Hematopoietic multipotent progenitor cell treated with erythropoietin and hydrocortisone succinate and interleukin-3 and kit ligand, for 15 days (in vitro differentiated cells): ENCODE measurements at regions not wholly inside any gene's neighbourhood (a gene's known extent, or its start where the extent isn't known, plus 50 kb on each side); places are given as distances from the start of the nearest gene placed in this dataset.

Source experiments
- DNase-seq: peaks from one replicate; pipeline ENCODE4 v3.0.0-alpha.2; 2015; ENCODE audit warnings: low spot score

DNA sequence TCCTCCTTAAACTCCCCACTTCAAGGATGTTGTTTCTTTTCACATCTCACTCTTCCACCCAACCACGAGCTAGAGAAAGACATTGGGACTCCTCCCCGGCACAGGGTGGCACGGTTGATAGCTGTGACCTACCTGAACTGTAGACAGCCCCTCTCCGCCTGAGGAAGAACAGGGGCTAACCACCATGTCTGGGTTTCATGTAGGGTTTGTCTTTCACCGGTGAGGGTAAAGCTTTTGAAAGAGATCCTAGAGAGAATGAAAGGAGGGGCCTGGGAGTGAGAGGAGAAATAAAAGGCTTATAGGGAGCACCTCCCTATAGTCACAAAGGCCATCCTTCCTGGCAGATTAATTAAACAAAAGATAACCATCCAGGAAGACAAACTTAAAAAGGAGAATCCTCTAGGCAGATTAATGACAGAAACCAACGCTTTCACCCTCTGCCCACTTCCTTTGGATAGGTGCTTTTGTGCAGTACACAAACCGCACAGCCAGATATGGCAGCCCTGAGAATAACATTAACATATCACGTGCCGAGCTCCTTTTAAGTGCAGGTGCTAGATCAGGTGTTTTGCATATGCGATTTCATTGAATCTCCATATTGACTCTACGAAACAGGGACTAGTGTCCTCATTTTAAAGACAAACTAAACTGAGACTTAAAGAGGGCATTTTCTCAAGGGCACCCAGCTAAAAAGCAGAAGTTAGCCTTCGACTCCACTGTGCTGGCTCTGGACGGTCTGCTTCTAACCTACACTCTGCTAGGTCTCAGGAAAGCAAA, 178.1 kb upstream of the RUNX1 start:
- no peak for DNase-seq

DNA sequence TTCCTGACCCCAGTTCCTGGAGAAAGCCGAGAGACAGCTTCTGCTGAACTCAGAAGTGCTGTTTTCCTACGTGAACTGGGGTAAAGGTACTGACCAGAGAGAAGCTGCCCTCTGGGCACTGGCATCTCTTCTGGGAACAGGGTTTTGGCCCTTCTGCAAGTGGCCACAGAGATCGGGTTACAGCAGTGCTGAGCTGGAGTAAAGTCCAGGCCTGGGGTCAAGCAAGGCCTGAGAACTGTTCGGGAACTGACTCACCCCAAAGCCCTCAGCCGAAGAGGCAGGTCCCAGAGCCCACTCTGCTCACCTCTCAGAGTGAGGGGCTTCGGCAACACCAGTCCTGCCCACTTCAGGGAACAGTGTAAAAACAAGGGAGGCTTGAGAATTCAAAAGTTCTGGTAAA, 177.2 kb upstream of the RUNX1 start:
- no peak for DNase-seq

DNA sequence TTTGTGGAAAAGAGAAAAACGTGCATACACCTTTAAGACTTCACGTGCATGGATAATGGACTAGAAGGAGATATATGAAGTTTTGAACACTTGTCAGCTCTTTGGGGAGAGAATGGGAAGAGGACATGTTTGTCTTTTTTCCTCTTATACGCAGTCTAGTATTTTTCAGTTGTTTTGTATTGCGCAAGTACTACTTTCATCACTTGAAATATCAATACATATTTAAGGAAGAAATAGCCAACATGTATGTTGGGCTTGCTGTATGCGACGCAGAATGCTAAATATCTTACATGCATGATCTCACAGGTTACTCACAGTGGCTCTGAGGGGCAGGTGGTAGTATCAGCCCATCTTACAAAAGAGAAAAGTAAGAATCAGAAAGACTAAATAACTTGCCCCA, 176.5 kb upstream of the RUNX1 start:
- no peak for DNase-seq

DNA sequence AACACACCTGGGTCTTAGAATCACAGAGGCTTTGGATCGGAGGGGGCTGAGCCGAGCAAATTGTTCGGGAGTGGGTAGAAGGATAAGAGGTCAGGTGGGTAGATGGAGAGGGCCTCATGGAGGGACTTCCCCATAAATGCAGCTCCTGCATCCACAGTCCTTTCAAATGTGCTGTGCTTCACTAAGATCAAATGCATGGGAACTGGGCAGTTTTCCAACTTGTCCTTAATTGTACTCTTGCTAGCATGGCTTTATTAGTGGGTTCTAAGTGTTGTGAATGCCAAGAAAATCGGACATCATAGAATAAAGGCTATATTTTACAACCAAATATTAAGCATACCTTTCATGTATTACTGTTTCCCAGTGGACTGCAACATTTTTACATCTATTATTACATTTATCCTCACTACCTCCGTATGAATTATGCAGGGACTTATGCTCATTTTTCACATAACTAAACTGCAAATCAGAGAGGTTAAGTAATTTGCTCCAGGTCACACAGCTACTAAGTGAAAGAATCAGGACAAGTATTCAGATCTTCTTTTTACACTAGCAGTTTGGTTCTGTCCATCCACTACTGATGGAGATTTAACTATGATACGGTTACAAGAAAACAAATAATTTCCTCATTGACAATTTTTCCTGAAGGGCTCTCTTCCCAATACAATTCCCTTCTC, 174.5 kb upstream of the RUNX1 start:
- no peak for DNase-seq

DNA sequence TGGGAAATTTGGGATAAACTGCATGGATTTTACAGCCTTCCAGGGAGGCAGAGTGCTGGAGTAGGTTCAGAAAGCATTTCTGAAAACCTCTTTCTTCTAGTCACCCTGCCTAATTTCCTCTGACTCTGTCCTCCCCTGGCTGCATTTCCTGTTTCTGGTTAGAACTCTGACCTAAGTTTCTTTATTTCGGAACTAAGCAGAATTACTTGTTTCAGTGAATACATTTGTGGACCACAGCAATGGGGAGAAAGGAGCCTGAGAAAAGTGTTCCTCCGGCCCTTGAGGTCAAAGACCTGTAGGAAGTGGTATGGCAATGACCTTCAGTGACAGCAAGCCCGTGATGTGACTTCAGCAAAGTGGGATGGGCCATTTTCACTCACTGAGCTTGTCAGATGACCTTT, 173.4 kb upstream of the RUNX1 start:
- DNase-seq: no peak

DNA sequence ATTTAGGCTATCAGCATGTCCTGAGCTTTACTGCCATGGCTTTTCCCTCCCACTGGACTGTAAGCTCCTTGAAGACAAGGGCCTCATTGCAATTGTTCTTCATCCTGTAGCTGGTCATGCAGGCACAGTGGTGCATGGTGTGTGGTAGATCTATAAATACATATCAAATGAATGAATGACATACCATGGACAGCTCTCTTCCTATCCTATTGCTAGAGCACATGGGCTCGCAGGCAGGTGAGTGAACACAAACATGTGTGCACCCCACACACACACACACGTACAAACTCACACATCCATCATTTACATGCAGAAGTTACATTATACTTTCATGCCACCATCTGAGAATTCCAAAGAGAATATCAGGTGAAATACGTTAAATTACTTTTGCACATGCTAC, 172.9 kb upstream of the RUNX1 start:
- DNase-seq: no peak

DNA sequence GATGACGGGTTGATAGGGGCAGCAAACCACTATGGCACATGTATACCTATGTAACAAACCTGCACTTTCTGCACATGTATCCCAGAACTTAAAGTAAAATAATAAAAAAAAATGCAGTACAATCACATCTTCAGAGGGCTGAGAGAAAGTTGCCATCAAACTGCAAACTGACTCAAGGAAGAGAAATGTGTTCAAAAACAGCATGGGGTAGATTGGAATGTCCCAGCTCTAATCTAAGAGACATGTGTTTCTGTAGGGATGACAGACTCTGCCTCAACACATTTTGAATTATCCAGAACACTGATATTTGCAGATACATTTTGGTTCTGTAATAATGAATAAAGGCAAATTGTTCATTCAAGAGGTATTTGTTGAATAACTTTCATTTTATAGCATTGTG, 171.2 kb upstream of the RUNX1 start:
- no peak for DNase-seq

DNA sequence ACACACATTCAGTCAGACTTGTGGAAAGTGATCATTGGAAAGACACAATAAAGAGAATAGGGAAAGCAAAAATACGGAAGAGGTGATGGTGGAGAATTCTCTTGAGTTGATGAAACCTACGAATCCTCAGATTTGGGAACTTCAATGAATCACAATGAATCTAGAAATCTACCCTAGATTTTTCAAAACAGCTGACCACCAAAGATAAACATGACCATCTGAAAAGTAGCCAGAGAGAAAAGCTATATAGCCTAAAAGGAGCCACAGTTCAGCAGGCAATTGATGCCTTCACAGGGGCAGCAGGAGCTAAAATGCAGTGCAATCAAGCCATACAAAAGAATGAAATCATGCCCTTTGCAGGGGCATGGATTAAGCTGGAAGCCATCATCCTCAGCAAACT, 170.6 kb upstream of the RUNX1 start:
- no peak for DNase-seq

DNA sequence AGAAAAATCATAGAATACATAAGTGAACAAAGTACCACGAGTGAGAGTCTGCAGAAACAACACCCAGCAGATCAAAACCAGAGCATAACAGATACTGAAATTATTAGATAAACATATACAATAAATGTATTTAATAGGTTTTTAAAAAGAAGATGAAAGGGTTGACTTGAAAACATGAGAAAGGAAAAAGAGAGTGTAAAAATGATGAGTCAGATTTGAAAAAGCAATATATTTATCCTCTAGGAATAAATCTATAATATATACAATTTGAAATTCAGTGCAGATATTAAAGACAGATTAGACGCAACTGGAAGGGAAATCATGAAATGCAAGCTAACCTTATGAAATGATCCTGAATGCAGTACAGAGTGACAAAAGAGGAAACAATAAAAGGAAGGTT, 170.2 kb upstream of the RUNX1 start:
- DNase-seq: no peak

DNA sequence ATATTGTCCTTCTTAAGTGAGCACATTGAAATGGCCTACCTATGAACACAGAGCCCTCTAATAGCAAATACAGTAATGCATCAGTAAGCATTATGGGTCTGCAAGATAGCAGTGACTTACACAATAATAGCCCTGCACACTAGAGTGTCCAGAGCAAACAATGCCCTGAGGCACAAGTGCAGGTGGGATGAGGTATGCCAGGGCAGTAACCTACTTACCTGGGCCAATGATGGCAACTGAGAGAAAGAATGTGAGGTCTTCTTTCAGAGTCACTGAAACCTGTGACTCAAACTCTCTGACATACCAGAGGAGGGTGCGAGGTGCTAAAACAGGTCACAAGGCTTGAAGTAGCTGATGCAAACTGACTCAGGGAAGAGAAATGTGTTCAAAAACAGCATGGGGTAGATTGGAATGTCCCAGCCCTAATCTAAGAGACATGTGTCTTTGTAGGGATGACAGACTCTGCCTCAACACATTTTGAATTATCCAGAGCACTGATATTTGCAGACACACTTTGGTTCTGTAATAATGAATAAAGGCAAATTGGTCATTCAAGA, 168.5 kb upstream of the RUNX1 start:
- DNase-seq: no peak

DNA sequence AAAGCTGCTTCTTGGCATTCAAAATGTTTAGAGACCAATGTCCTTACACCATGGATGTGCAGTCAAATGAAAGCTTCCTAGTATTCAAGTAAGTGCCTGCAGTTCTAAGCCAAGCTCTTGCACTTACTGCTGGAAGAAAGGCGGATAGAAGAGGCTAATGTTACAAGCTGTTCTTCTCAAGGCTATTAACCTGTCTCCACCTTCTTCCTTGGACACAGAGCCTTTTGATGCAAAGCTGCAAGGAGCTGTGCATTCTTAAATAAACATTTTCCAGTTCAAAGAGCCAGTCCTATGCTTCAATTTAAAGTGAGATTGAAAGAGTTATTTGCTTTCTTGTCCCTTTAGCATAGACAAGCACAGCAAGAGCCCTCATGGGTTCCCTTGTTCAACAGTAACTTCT, 167.9 kb upstream of the RUNX1 start:
- DNase-seq: no peak

DNA sequence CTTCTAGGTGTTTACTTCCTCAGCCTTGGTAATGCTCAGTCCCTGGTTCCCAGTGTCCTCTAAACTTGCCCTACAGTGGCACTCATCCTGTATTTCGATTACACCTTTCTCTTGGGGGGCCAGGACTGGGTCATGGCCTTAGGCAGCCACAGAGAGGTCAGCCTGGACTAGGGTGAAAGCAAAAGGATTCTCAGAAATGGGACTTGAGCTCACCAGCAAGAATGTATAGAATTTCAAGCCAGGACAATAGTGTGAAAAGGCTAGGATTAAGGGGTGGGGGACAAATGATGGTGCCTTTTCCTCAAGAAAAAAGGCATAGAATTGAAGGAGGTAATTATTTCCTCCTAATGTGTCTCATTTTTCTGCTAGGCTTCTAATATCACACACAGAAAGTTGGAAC, 166.8 kb upstream of the RUNX1 start:
- DNase-seq: no peak

DNA sequence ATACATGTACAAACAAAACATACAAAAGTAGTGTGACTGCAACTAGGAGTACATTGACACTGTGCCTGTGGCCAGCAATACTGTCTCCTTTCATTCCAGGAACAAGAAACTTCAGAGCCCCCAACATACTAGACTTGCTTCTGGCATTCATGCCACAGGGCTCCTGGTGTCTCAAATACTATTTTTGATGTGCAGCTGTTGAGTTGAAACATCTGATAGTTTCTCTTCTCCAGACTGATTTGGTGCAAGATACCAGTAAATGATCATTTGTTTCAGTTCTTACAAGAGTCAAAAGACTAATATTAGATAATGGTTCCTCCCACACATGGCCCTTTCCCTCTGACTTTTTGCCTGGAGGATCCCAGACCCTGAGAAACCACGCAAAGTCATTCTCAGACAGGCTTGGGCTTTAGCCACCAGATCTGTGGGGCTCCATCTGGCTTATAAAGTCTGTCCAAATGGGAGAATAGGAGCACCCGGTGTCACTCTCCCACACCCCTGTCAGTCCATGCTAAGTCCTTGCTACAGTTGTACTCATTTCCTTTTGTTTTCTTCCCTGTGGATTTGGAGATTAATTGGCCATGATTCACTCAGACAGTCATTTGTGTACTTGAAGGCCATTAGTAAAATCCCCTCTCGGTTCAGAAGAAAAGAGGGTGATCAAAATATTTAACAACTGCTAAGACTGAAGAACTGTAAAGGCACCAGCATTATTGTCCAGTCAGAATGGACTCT, 163.5 kb upstream of the RUNX1 start:
- DNase-seq: no peak

DNA sequence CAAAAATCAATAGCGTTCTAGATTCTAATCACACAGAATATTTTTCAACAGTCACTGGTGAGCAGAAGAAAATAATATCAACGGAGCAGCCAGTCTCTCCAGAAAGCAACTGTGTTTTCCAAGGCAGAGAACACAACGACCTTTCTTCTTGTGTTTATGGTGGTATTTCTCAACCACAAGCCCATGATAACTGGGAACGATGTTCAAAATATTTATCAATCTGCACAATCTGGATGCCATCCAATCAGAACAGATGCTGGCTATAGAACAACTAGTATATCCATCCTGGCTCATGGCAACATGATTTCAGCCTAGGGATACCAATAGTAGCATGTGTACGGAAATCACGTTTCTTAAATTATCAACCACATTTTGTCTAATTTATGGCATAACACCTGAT, 162.7 kb upstream of the RUNX1 start:
- no peak for DNase-seq

DNA sequence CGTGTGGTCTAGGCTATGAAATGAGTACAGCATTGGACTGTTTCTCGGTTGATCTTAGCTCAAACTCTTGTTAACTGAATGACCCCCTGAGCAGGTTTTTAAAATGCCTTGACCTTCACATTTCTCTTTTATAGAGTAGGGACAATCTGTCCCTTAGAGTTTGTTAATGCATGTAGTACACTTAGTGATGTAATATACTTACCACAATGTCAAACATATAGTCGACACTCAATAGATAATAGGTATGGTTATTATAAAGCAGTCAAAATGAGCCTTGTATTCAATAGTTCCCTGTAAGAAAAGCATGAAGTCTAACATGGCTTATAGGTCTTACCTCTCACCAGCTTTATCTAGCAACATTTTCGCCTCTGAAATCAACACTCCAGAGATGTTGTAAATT, 161.0 kb upstream of the RUNX1 start:
- no peak for DNase-seq

DNA sequence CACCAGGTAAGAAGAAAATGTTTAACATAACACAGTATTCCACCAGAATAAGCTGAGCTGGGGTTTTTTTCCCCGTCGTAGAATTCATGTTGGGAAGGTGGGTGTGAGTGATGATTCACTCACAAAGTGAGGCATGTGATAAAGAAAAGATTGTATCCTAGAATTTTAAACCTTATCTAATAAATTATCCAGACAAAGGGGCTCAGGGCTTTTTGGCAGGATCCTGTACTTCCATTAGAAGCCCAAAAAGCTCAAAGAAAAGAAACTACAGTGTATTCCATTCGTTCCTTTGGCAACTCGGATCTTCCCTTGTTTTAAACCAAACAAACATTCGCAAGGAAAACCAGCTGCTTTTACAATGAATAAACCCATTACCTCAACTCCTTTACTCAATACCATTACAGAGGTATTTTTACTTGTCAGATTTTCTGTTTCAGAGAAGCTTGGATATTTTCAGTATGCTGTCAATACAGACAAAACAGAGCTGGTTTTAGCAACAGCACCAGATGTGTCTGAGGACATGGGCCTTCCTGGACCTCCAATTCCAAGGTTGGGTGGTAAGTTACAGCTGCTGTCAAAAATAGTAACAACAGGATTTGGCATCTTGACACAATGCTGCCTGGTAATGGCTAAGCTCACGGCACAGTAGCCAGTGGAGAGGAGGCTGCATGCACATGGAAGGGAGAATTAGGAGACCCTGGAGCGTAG, 159.9 kb upstream of the RUNX1 start:
- no peak for DNase-seq

DNA sequence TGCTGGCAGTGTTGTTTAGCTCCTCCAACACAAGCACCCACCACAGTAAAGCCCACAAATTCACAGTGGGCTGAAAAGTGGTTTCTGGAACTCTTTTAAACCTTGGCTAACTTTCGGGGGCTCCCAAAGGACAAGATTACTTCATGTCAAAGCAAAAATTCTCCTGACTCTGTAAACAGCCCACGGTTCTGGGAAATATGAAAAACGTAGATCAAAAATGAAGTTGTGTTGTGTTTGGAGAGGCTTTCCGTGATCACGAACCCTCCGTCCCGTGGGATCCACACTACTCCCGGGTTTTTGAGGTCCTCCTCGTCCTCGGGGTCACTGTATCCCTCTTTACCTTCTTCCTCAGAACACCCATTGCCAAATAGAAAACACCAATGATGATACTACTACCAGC, 159.0 kb upstream of the RUNX1 start:
- no peak for DNase-seq

DNA sequence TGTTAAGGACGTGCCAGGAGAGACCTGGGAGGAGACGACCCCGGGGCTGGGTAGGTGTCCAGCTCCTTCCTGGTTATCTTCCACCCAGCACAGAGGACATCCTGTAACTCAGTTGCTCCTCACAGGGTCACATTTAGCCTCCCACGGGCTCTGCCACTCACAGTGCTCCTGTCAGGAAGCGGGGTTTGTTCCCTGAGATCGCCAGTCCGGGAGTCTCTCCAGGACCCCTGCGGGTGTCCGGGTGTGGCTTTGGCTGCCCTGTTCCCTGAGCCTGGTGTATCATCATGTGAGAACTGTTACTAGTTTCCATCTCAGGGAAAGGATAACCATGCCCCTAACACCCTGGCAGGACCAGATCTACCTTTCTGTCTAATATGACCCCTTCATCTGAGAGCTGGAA, 158.2 kb upstream of the RUNX1 start:
- DNase-seq: no peak

DNA sequence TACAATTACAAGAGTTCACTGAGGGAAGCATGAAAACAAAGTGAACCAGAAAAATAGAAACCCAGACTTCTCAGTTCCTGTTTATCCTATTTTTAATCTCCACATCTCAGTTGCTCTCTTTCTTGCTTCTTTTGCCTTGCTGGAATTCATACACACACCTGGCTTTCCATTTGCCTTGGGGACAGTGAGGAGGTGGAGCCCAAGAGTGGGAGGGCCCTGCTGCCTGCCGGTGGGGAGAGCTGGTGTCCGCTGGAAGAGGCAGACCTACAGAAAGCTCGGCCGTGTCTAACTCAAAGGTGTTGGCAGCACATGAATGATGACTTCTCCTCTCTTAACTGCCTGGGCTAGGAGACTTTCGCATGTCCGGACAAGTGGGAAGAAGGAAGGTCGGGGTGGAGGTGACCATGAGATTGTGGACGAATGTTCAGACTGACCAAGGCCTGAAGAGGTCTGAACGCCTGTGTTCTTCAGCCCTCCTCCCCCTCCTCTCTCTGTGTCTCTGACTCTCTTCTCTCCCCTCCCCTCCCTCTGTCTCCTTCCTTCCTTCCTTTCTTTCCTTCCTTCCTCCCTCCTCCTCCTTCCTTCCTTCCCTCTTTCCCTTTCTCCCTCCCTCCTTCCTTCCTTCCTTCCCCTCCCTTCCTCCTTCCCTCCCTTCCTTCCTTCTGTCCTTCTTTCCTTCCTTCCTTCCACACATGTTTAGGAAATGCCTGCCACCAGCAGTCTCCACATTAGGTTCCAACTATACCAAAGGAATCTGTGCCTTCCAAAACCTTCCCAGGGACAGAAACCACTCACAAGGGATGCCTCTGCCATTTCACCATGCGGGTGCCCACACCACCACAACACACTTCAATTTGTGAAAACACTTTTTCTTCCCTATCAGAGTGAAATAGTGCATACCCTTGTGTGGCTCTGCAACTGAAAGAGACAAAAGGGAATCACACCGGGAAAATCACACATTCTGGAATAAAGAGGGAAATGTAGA, 157.3 kb upstream of the RUNX1 start:
- no peak for DNase-seq

DNA sequence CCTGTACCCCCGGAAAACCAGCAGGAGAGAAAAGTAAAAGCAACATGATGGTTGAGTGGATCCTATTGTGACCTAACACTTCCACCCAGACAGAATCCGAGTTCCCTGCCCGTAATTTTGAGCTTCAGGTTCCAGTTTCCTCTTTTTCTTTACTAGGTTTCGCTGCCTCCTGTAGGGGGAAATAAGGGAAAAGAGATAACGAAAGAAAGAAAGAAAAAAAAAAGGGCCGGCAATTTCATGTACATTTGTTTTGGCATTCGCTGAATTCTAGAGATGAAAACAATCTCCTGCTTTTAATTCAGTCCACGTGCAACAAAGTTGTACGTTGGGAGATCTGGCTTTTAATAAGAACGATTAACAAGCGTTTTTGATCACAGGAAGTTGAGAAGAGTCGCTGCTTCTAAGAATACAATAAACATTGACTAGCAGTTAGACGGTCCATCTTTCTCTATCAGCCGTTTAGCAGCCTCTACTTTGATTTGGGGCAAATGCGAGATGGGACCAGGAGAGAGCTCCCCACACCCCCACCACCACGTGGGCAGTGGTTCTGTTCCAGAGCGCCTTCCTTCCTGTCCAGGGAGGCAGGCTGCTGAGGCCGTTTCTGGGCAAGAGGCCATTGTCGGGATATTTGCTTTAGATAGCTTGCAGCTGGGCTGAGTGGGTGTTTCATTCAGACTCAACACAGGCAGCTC, 155.9 kb upstream of the RUNX1 start:
- DNase-seq: no peak

DNA sequence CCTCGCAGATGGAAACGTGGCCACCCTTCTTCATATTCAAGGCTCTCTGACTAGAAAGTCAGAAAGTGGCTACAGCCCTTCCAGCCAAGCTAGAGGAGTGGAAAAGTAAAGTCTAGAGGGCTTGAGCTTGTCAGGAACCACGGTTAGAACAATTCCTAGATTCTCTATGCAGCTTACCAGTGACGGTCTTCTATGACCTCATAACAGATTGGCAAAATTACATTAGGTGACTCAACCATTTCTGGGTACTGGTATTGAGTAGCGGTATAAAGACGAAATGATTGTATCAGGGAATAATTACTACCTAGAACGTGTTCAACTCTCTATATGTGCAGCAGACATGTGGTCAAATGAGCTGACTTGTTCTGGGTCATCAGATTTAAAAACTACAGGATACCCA, 155.0 kb upstream of the RUNX1 start:
- DNase-seq: no peak
